Vagina (tissue), 2 donors: ENCODE measurements at regions not wholly inside any gene's neighbourhood (a gene's known extent, or its start where the extent isn't known, plus 50 kb on each side); places are given as distances from the start of the nearest gene placed in this dataset.
"Not testable (repeated sequence)": the region's sequence is repeated elsewhere in the genome, so short reads cannot be mapped to it uniquely, and the experiment has no call there.

Source experiments
- DNase-seq, 2 donors: peaks; one replicate each; pipeline ENCODE4 v3.0.0-alpha.2; 2017; ENCODE audit errors: extremely low spot score in 2 of 2
- H3K27ac ChIP-seq: fragments of 200-600 bp; sonication (generic); one replicate; pipeline ENCODE4 v1.5.1; 2019
- H3K27me3 ChIP-seq: fragments of 200-600 bp; sonication (generic); one replicate; pipeline ENCODE4 v1.5.1; 2019
- H3K36me3 ChIP-seq, 2 donors: fragments of 200-600 bp; sonication (generic); one replicate each; pipeline ENCODE4 v1.5.1; 2017 to 2019
- H3K4me1 ChIP-seq: fragments of 200-600 bp; sonication (generic); one replicate; pipeline ENCODE4 v1.5.1; 2019
- H3K4me3 ChIP-seq, 2 donors: fragments of 200-600 bp; sonication (generic); 1 replicate in 1 of 2; 2 replicates in 1 of 2; pipeline ENCODE4 v1.5.1; 2016 to 2019
- H3K9me3 ChIP-seq: fragments of 200-600 bp; sonication (generic); one replicate; pipeline ENCODE4 v1.5.1; 2019
- POLR2A ChIP-seq, 2 donors: fragments of 450-650 bp; IDR thresholded peaks; one replicate each; pipeline ENCODE4 v1.6.1; 2017; ENCODE audit warnings: antibody characterized with exemption in 2 of 2, mild to moderate bottlenecking in 2 of 2, moderate library complexity in 2 of 2
- POLR2AphosphoS5 ChIP-seq, 2 donors: sonication (generic); formaldehyde crosslinking; IDR thresholded peaks; one replicate each; pipeline ENCODE4 v1.9.0; 2017; ENCODE audit warnings: antibody characterized with exemption in 2 of 2, mild to moderate bottlenecking in 2 of 2, low read depth in 1 of 2; ENCODE audit not compliant: insufficient read depth in 1 of 2
- intact Hi-C: fragments of 100-400 bp; cut with DNase I; formaldehyde crosslinking; loops from one replicate; pipeline ENCODE4 v1.15.1; 2023
- TF ChIP-seq, protein P1 (sequence below), 3 experiments: fragments of 450-650 bp in 2 of 3; fragments of 200-600 bp in 1 of 3; sonication (generic) in 1 of 3; IDR thresholded peaks; one replicate each; pipeline ENCODE4 v1.5.1; 2017 to 2019; ENCODE audit warnings: antibody characterized with exemption in 3 of 3, mild to moderate bottlenecking in 2 of 3, moderate library complexity in 2 of 3

DNA sequence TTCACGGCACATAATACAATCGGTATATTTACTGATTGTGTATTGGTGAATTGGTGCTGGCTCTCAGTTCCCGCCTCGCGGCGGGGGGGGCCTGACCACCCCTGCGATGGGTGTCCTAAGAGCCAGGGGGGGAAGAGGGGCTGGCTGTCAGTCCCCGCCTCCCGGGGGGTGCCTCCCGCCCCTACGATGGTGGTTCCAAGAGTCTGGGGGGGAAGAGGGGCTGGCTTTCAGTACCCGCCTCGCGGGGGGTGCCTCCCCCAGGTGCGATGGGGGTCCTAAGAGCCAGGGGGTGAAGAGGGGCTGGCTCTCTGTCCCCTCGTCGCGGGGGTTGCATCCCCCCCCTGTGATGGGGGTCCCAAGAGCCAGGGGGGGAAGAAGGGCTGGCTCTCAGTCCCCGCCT lies 2321.8 kb upstream of the PCDH20 start:
- H3K4me1 ChIP-seq = no peaks in the 10 kb centered on the region
- H3K27me3 ChIP-seq = no peaks in the 10 kb centered on the region
- H3K4me3 ChIP-seq = no peak overlapping the region
- DNase-seq = no peak
- no peak overlapping the region for H3K27ac ChIP-seq
- H3K9me3 ChIP-seq = no peaks in the 10 kb centered on the region
- TF ChIP-seq, protein P1, sequence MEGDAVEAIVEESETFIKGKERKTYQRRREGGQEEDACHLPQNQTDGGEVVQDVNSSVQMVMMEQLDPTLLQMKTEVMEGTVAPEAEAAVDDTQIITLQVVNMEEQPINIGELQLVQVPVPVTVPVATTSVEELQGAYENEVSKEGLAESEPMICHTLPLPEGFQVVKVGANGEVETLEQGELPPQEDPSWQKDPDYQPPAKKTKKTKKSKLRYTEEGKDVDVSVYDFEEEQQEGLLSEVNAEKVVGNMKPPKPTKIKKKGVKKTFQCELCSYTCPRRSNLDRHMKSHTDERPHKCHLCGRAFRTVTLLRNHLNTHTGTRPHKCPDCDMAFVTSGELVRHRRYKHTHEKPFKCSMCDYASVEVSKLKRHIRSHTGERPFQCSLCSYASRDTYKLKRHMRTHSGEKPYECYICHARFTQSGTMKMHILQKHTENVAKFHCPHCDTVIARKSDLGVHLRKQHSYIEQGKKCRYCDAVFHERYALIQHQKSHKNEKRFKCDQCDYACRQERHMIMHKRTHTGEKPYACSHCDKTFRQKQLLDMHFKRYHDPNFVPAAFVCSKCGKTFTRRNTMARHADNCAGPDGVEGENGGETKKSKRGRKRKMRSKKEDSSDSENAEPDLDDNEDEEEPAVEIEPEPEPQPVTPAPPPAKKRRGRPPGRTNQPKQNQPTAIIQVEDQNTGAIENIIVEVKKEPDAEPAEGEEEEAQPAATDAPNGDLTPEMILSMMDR (IDR thresholded peaks at IDR 0.05) = no peak
- TF ChIP-seq POLR2A (IDR thresholded peaks at IDR 0.05) (no peak), POLR2AphosphoS5 (IDR thresholded peaks at IDR 0.05; ENCODE audit: insufficient read depth in 1 of 2, low read depth in 1 of 2) (no peak)
- H3K36me3 ChIP-seq = no peaks in the 10 kb centered on the region
- intact Hi-C loops = no loop called here

DNA sequence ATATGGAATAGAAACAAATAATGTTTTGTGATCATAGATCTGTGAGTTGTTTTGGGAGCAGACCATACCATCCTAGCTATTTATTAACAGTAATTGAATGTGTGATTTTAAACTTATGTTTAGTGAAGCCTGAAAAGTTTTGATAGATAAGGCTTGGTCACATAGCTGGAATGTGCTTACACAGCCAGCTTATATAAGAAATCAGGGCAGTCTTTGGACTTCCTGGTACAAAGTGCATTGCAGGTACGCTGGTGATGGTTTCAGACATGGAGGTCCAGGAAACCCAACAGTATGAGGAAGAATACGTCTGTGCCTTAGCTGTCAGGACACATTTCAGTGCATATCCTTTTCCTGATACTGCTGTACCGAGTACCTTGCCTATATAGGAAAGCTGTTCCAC lies 2316.2 kb upstream of the PCDH20 start:
- TF ChIP-seq POLR2AphosphoS5 (IDR thresholded peaks at IDR 0.05; ENCODE audit: insufficient read depth in 1 of 2, low read depth in 1 of 2) (no peak), POLR2A (IDR thresholded peaks at IDR 0.05) (no peak)
- TF ChIP-seq, protein P1 (IDR thresholded peaks at IDR 0.05) = no peak
- H3K27ac ChIP-seq = no peak overlapping the region
- DNase-seq = no peak

DNA sequence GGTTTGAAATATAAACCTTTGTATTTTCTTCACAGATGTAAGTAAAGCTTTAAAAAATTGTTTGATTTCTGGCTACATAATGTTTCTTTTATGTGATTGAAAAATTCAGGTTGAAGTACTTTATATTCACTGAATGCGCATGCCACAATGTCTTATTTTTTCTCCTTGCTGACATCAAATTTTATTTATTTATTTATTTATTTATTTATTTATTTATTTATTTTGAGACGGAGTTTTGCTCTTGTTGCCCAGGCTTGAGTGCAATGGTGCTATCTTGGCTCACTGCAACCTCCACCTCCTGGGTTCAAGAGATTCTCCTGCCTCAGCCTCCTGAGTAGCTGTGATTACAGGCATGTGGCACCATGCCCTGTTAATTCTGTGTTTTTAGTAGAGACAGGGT lies 2296.5 kb upstream of the PCDH20 start:
- DNase-seq = not testable (repeated sequence)

More for the DNA sequence above, 2316.2 kb upstream of the PCDH20 start:
- intact Hi-C loops = no loop called here
- Histone ChIP-seq H3K4me3 (no peak overlapping the region), H3K9me3 (no peaks in the 10 kb centered on the region), H3K4me1 (no peaks in the 10 kb centered on the region), H3K27me3 (no peaks in the 10 kb centered on the region), H3K36me3 (no peaks in the 10 kb centered on the region)

DNA sequence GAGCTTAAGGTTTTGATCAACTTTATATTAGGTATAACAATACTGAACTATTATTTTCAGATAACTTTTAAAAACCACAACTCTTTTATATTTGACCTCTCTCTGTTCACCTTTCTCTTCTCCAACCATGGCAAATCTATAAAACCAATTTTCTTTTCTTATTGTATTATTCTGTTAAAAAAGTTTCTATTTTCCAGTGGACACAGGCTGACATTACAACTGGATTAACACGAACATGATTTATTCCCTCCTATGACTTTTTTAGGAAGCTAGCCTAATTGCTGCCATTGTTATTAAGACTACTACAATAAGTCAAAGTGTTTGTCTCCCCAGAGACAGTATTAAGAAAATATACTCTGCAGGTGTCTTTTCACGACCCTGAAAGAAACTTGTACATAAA lies 2291.1 kb upstream of the PCDH20 start:
- Histone ChIP-seq H3K4me1 (no peaks in the 10 kb centered on the region), H3K36me3 (no peaks in the 10 kb centered on the region), H3K27ac (no peak overlapping the region), H3K9me3 (no peaks in the 10 kb centered on the region), H3K4me3 (no peak overlapping the region), H3K27me3 (no peaks in the 10 kb centered on the region)
- TF ChIP-seq, protein P1 (IDR thresholded peaks at IDR 0.05) = no peak
- no peak for TF ChIP-seq POLR2A (IDR thresholded peaks at IDR 0.05)
- TF ChIP-seq POLR2AphosphoS5 (IDR thresholded peaks at IDR 0.05; ENCODE audit: insufficient read depth in 1 of 2, low read depth in 1 of 2) = no peak
- no peak for DNase-seq
- intact Hi-C loops = no loop called here

More for the DNA sequence above, 2296.5 kb upstream of the PCDH20 start:
- intact Hi-C loops, H3K4me3 ChIP-seq, H3K9me3 ChIP-seq, H3K36me3 ChIP-seq, H3K27ac ChIP-seq, H3K27me3 ChIP-seq, H3K4me1 ChIP-seq: not testable (repeated sequence)

DNA sequence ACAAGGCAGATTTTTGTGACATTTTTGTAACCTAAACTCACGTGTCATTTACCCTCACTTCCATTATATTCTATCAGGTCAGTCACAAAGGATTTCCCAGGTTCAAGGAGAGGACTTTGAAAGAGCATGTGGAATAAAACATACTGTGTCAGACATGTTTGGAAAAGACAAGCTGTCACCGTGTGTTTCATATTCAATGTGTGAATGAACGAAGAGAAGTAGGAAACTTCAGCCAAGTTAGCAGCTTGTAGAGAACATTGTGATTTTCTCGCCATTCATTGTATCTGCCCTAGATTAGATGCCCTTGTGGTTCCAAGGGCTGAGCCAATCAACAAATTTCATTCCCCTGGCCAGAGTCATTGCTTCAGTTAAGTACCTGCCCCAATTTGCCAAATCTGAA lies 2288.9 kb upstream of the PCDH20 start:
- TF ChIP-seq POLR2A (IDR thresholded peaks at IDR 0.05) (no peak), POLR2AphosphoS5 (IDR thresholded peaks at IDR 0.05; ENCODE audit: insufficient read depth in 1 of 2, low read depth in 1 of 2) (no peak)
- TF ChIP-seq, protein P1 (IDR thresholded peaks at IDR 0.05) = no peak
- intact Hi-C loops = no loop called here
- H3K27ac ChIP-seq = no peak overlapping the region

DNA sequence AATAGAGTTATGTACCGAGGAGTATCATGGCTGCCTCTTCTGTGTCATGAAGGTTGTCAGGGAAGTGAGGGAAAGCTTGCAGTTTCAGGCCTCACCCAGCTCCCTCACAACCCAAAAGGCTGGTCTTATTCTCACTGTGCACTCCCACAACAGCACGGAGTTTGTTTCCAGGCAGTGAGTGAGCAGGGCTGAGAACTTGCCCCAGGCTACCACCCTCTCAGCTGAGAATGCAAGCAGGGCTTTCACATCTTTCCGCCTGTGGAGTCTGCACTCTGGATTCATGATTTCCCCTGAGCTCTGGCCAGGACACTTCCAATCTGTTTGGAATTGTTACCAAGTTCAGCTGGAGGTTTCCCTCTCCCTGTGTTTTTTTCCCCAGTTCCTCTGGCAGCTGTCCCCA lies 2284.7 kb upstream of the PCDH20 start:
- no peaks in the 10 kb centered on the region for H3K4me1 ChIP-seq
- no peaks in the 10 kb centered on the region for H3K9me3 ChIP-seq
- intact Hi-C loops = no loop called here
- H3K4me3 ChIP-seq = no peak overlapping the region
- no peaks in the 10 kb centered on the region for H3K36me3 ChIP-seq
- no peak for DNase-seq
- no peaks in the 10 kb centered on the region for H3K27me3 ChIP-seq
- no peak overlapping the region for H3K27ac ChIP-seq
- TF ChIP-seq POLR2AphosphoS5 (IDR thresholded peaks at IDR 0.05; ENCODE audit: insufficient read depth in 1 of 2, low read depth in 1 of 2) (no peak), POLR2A (IDR thresholded peaks at IDR 0.05) (no peak)
- TF ChIP-seq, protein P1 (IDR thresholded peaks at IDR 0.05) = no peak

More for the DNA sequence above, 2288.9 kb upstream of the PCDH20 start:
- Histone ChIP-seq H3K4me3 (no peak overlapping the region), H3K36me3 (no peaks in the 10 kb centered on the region), H3K9me3 (no peaks in the 10 kb centered on the region), H3K4me1 (no peaks in the 10 kb centered on the region), H3K27me3 (no peaks in the 10 kb centered on the region)
- no peak for DNase-seq
